CD14-positive monocyte (primary cell): ENCODE measurements at regions not wholly inside any gene's neighbourhood (a gene's known extent, or its start where the extent isn't known, plus 50 kb on each side); places are given as distances from the start of the nearest gene placed in this dataset.

Source experiments
- DNase-seq, 3 donors: peaks; one replicate each; pipeline ENCODE4 v3.0.0-alpha.2; 2011 to 2022
- H2AFZ ChIP-seq: 2 replicates; pipeline ENCODE4 v1.6.0; 2012; ENCODE audit warnings: mild to moderate bottlenecking, low read depth, low read length, inconsistent platforms; ENCODE audit not compliant: insufficient read depth, poor library complexity, severe bottlenecking
- H3K27ac ChIP-seq, 2 donors: 1 replicate in 1 of 2; 2 replicates in 1 of 2; pipeline ENCODE4 v1.5.1; 2012 to 2013; ENCODE audit warnings: low read length in 2 of 2, control low read depth in 1 of 2, inconsistent platforms in 1 of 2, low read depth in 1 of 2, mild to moderate bottlenecking in 1 of 2
- H3K27me3 ChIP-seq, 2 donors: one replicate each; pipeline versions ENCODE4 v1.6.0 to v1.6.1; 2011 to 2013; ENCODE audit warnings: low read length in 2 of 2; ENCODE audit not compliant: control insufficient read depth in 2 of 2, insufficient read depth in 2 of 2
- H3K36me3 ChIP-seq, 2 donors: replicated peaks in 1 of 2; 1 replicate in 1 of 2; 2 replicates in 1 of 2; pipeline versions ENCODE4 v1.5.1 to v1.6.1; 2012 to 2013; ENCODE audit warnings: low read length in 2 of 2, control low read depth in 1 of 2, inconsistent platforms in 1 of 2, mild to moderate bottlenecking in 1 of 2; ENCODE audit not compliant: insufficient read depth in 2 of 2, control insufficient read depth in 1 of 2
- H3K4me1 ChIP-seq, 2 donors: 1 replicate in 1 of 2; 2 replicates in 1 of 2; pipeline versions ENCODE4 v1.5.1 to v1.6.1; 2012 to 2013; ENCODE audit warnings: low read length in 2 of 2, control low read depth in 1 of 2, inconsistent platforms in 1 of 2, mild to moderate bottlenecking in 1 of 2, moderate library complexity in 1 of 2; ENCODE audit not compliant: insufficient read depth in 2 of 2, control insufficient read depth in 1 of 2
- H3K4me2 ChIP-seq: replicated peaks from 2 replicates; pipeline ENCODE3; 2012; ENCODE audit warnings: low read length, moderate library complexity, mild to moderate bottlenecking; ENCODE audit not compliant: poor library complexity, severe bottlenecking; ENCODE audit errors: extremely low read depth
- H3K4me3 ChIP-seq, 3 experiments: fragments of 200-600 bp in 1 of 3; sonication (generic) in 1 of 3; replicated peaks in 1 of 3; 1 replicate in 2 of 3; 2 replicates in 1 of 3; pipeline ENCODE4 v1.5.1; 2011 to 2013; ENCODE audit warnings: low read length in 3 of 3, mild to moderate bottlenecking in 3 of 3, control low read depth in 2 of 3, low read depth in 2 of 3, inconsistent platforms in 1 of 3, moderate library complexity in 1 of 3
- H3K79me2 ChIP-seq: 2 replicates; pipeline ENCODE4 v1.6.0; 2012; ENCODE audit warnings: mild to moderate bottlenecking, control low read depth, inconsistent platforms, low read length, moderate library complexity; ENCODE audit not compliant: insufficient read depth
- H3K9ac ChIP-seq: 2 replicates; pipeline ENCODE4 v1.6.0; 2017; ENCODE audit warnings: low read length, mild to moderate bottlenecking; ENCODE audit not compliant: insufficient read depth, poor library complexity, severe bottlenecking
- H3K9me3 ChIP-seq, 2 donors: replicated peaks in 1 of 2; 1 replicate in 1 of 2; 2 replicates in 1 of 2; pipeline versions ENCODE4 v1.5.1 to v1.6.1; 2012 to 2013; ENCODE audit warnings: low read length in 2 of 2, control low read depth in 1 of 2; ENCODE audit not compliant: control insufficient read depth in 1 of 2, insufficient read depth in 1 of 2
- H4K20me1 ChIP-seq: 2 replicates; pipeline ENCODE4 v1.6.0; 2012; ENCODE audit warnings: mild to moderate bottlenecking, low read length, control low read depth, moderate library complexity; ENCODE audit not compliant: insufficient read depth
- H3K27ac Mint-ChIP-seq, 7 donors: one replicate each; pipeline ENCODE4 v1.8.0; 2020; ENCODE audit warnings: mild to moderate bottlenecking in 7 of 7, mixed read lengths in 7 of 7, moderate library complexity in 6 of 7, inconsistent platforms in 2 of 7
- H3K27me3 Mint-ChIP-seq, 3 donors: one replicate each; pipeline ENCODE4 v1.8.0; 2021 to 2022; ENCODE audit warnings: low read depth in 3 of 3, mild to moderate bottlenecking in 3 of 3, mixed read lengths in 3 of 3, moderate library complexity in 3 of 3, inconsistent platforms in 1 of 3
- H3K36me3 Mint-ChIP-seq, 2 donors: one replicate each; pipeline ENCODE4 v1.8.0; 2020; ENCODE audit warnings: mixed read lengths in 2 of 2, inconsistent platforms in 1 of 2, mild to moderate bottlenecking in 1 of 2
- H3K4me1 Mint-ChIP-seq: one replicate; pipeline ENCODE4 v1.8.0; 2020; ENCODE audit warnings: mild to moderate bottlenecking, mixed read lengths
- H3K4me3 Mint-ChIP-seq, 2 donors: one replicate each; pipeline ENCODE4 v1.8.0; 2020; ENCODE audit warnings: mild to moderate bottlenecking in 2 of 2, mixed read lengths in 2 of 2, moderate library complexity in 1 of 2
- H3K9me3 Mint-ChIP-seq, 7 donors: one replicate each; pipeline ENCODE4 v1.8.0; 2020 to 2022; ENCODE audit warnings: mixed read lengths in 7 of 7, mild to moderate bottlenecking in 6 of 7, moderate library complexity in 6 of 7, inconsistent platforms in 2 of 7
- CTCF ChIP-seq: fragments of 200-600 bp; IDR thresholded peaks from one replicate; pipeline ENCODE4 v1.8.0; 2022; ENCODE audit warnings: antibody characterized with exemption, mild to moderate bottlenecking
- WGBS: methylation state at CpG from one replicate; pipeline ENCODE4 v1.1.5; 2013; ENCODE audit warnings: missing lambda C conversion rate; ENCODE audit not compliant: insufficient coverage; 5-methylcytosine and 5-hydroxymethylcytosine counted together
- intact Hi-C, 2 donors: fragments of 100-400 bp; cut with micrococcal nuclease; formaldehyde crosslinking; loops; one replicate each; pipeline versions ENCODE4 v1.15.0 to v1.15.1; 2023

- H3K27me3 Mint-ChIP-seq: peaks cover 0 to 1% (median 0%) of the 10 kb centered on the region in 3 donors
- intact Hi-C loops: no loop called here
- no peak overlapping the region for H2AFZ ChIP-seq
- no peak overlapping the region for H3K9ac ChIP-seq
- no peak for DNase-seq
- H3K79me2 ChIP-seq: no peaks in the 10 kb centered on the region
- no peak overlapping the region for H3K4me3 ChIP-seq
- H4K20me1 ChIP-seq: no peaks in the 10 kb centered on the region
- H3K27ac Mint-ChIP-seq: no peak overlapping the region
- H3K4me2 ChIP-seq: no peak overlapping the region
- H3K36me3 Mint-ChIP-seq: no peaks in the 10 kb centered on the region
- no peaks in the 10 kb centered on the region for H3K4me1 Mint-ChIP-seq
- H3K27me3 ChIP-seq: no peaks in the 10 kb centered on the region
- peaks cover 20 to 27% of the 10 kb centered on the region in 2 donors for H3K9me3 ChIP-seq
- no peak overlapping the region for H3K27ac ChIP-seq
- 93% methylated on average over 3 of the region's 5 CpGs for WGBS
- H3K36me3 ChIP-seq: no peaks in the 10 kb centered on the region
- H3K4me1 ChIP-seq: no peaks in the 10 kb centered on the region
- peaks cover 0 to 8% (median 5%) of the 10 kb centered on the region in 7 donors for H3K9me3 Mint-ChIP-seq
- TF ChIP-seq CTCF: no peak
- H3K4me3 Mint-ChIP-seq: no peak overlapping the region
These were observed 565.5 kb upstream of the IGFBP3 start for GRCh38 chr7:46486256-46487206.

- intact Hi-C loops: no loop called here
- H3K9me3 ChIP-seq: peaks cover 26 to 27% of the 10 kb centered on the region in 2 donors
- Mint-ChIP-seq H3K4me1 (no peaks in the 10 kb centered on the region), H3K9me3 (peaks cover 1 to 14% (median 7%) of the 10 kb centered on the region in 7 donors), H3K27ac (no peak overlapping the region), H3K27me3 (peaks cover 0 to 1% (median 0%) of the 10 kb centered on the region in 3 donors), H3K36me3 (no peaks in the 10 kb centered on the region), H3K4me3 (no peak overlapping the region)
- no peaks in the 10 kb centered on the region for H4K20me1 ChIP-seq
- no peaks in the 10 kb centered on the region for H3K4me1 ChIP-seq
- H3K36me3 ChIP-seq: no peaks in the 10 kb centered on the region
- H3K27me3 ChIP-seq: no peaks in the 10 kb centered on the region
- H2AFZ ChIP-seq: no peak overlapping the region
- WGBS: 83% methylated on average over 1 of the region's 3 CpGs
- no peak overlapping the region for H3K4me3 ChIP-seq
- no peaks in the 10 kb centered on the region for H3K79me2 ChIP-seq
- DNase-seq: no peak
- TF ChIP-seq CTCF: no peak
- no peak overlapping the region for H3K9ac ChIP-seq
- H3K4me2 ChIP-seq: no peak overlapping the region
- H3K27ac ChIP-seq: no peak overlapping the region
These were observed 564.5 kb upstream of the IGFBP3 start for GRCh38 chr7:46485481-46486065.
